CD14-positive monocyte (primary cell): ENCODE measurements at regions not wholly inside any gene's neighbourhood (a gene's known extent, or its start where the extent isn't known, plus 50 kb on each side); places are given as distances from the start of the nearest gene placed in this dataset.

Experiments used
- DNase-seq, 3 donors: peaks; one replicate each; pipeline ENCODE4 v3.0.0-alpha.2; 2011 to 2022
- H2AFZ ChIP-seq: 2 replicates; pipeline ENCODE4 v1.6.0; 2012; ENCODE audit warnings: mild to moderate bottlenecking, low read depth, low read length, inconsistent platforms; ENCODE audit not compliant: insufficient read depth, poor library complexity, severe bottlenecking
- H3K27ac ChIP-seq, 2 donors: 1 replicate in 1 of 2; 2 replicates in 1 of 2; pipeline ENCODE4 v1.5.1; 2012 to 2013; ENCODE audit warnings: low read length in 2 of 2, control low read depth in 1 of 2, inconsistent platforms in 1 of 2, low read depth in 1 of 2, mild to moderate bottlenecking in 1 of 2
- H3K27me3 ChIP-seq, 2 donors: one replicate each; pipeline versions ENCODE4 v1.6.0 to v1.6.1; 2011 to 2013; ENCODE audit warnings: low read length in 2 of 2; ENCODE audit not compliant: control insufficient read depth in 2 of 2, insufficient read depth in 2 of 2
- H3K36me3 ChIP-seq, 2 donors: replicated peaks in 1 of 2; 1 replicate in 1 of 2; 2 replicates in 1 of 2; pipeline versions ENCODE4 v1.5.1 to v1.6.1; 2012 to 2013; ENCODE audit warnings: low read length in 2 of 2, control low read depth in 1 of 2, inconsistent platforms in 1 of 2, mild to moderate bottlenecking in 1 of 2; ENCODE audit not compliant: insufficient read depth in 2 of 2, control insufficient read depth in 1 of 2
- H3K4me1 ChIP-seq, 2 donors: 1 replicate in 1 of 2; 2 replicates in 1 of 2; pipeline versions ENCODE4 v1.5.1 to v1.6.1; 2012 to 2013; ENCODE audit warnings: low read length in 2 of 2, control low read depth in 1 of 2, inconsistent platforms in 1 of 2, mild to moderate bottlenecking in 1 of 2, moderate library complexity in 1 of 2; ENCODE audit not compliant: insufficient read depth in 2 of 2, control insufficient read depth in 1 of 2
- H3K4me2 ChIP-seq: replicated peaks from 2 replicates; pipeline ENCODE3; 2012; ENCODE audit warnings: low read length, moderate library complexity, mild to moderate bottlenecking; ENCODE audit not compliant: poor library complexity, severe bottlenecking; ENCODE audit errors: extremely low read depth
- H3K4me3 ChIP-seq, 3 experiments: fragments of 200-600 bp in 1 of 3; sonication (generic) in 1 of 3; replicated peaks in 1 of 3; 1 replicate in 2 of 3; 2 replicates in 1 of 3; pipeline ENCODE4 v1.5.1; 2011 to 2013; ENCODE audit warnings: low read length in 3 of 3, mild to moderate bottlenecking in 3 of 3, control low read depth in 2 of 3, low read depth in 2 of 3, inconsistent platforms in 1 of 3, moderate library complexity in 1 of 3
- H3K79me2 ChIP-seq: 2 replicates; pipeline ENCODE4 v1.6.0; 2012; ENCODE audit warnings: mild to moderate bottlenecking, control low read depth, inconsistent platforms, low read length, moderate library complexity; ENCODE audit not compliant: insufficient read depth
- H3K9ac ChIP-seq: 2 replicates; pipeline ENCODE4 v1.6.0; 2017; ENCODE audit warnings: low read length, mild to moderate bottlenecking; ENCODE audit not compliant: insufficient read depth, poor library complexity, severe bottlenecking
- H3K9me3 ChIP-seq, 2 donors: replicated peaks in 1 of 2; 1 replicate in 1 of 2; 2 replicates in 1 of 2; pipeline versions ENCODE4 v1.5.1 to v1.6.1; 2012 to 2013; ENCODE audit warnings: low read length in 2 of 2, control low read depth in 1 of 2; ENCODE audit not compliant: control insufficient read depth in 1 of 2, insufficient read depth in 1 of 2
- H4K20me1 ChIP-seq: 2 replicates; pipeline ENCODE4 v1.6.0; 2012; ENCODE audit warnings: mild to moderate bottlenecking, low read length, control low read depth, moderate library complexity; ENCODE audit not compliant: insufficient read depth
- H3K27ac Mint-ChIP-seq, 7 donors: one replicate each; pipeline ENCODE4 v1.8.0; 2020; ENCODE audit warnings: mild to moderate bottlenecking in 7 of 7, mixed read lengths in 7 of 7, moderate library complexity in 6 of 7, inconsistent platforms in 2 of 7
- H3K27me3 Mint-ChIP-seq, 3 donors: one replicate each; pipeline ENCODE4 v1.8.0; 2021 to 2022; ENCODE audit warnings: low read depth in 3 of 3, mild to moderate bottlenecking in 3 of 3, mixed read lengths in 3 of 3, moderate library complexity in 3 of 3, inconsistent platforms in 1 of 3
- H3K36me3 Mint-ChIP-seq, 2 donors: one replicate each; pipeline ENCODE4 v1.8.0; 2020; ENCODE audit warnings: mixed read lengths in 2 of 2, inconsistent platforms in 1 of 2, mild to moderate bottlenecking in 1 of 2
- H3K4me1 Mint-ChIP-seq: one replicate; pipeline ENCODE4 v1.8.0; 2020; ENCODE audit warnings: mild to moderate bottlenecking, mixed read lengths
- H3K4me3 Mint-ChIP-seq, 2 donors: one replicate each; pipeline ENCODE4 v1.8.0; 2020; ENCODE audit warnings: mild to moderate bottlenecking in 2 of 2, mixed read lengths in 2 of 2, moderate library complexity in 1 of 2
- H3K9me3 Mint-ChIP-seq, 7 donors: one replicate each; pipeline ENCODE4 v1.8.0; 2020 to 2022; ENCODE audit warnings: mixed read lengths in 7 of 7, mild to moderate bottlenecking in 6 of 7, moderate library complexity in 6 of 7, inconsistent platforms in 2 of 7
- CTCF ChIP-seq: fragments of 200-600 bp; IDR thresholded peaks from one replicate; pipeline ENCODE4 v1.8.0; 2022; ENCODE audit warnings: antibody characterized with exemption, mild to moderate bottlenecking
- WGBS: methylation state at CpG from one replicate; pipeline ENCODE4 v1.1.5; 2013; ENCODE audit warnings: missing lambda C conversion rate; ENCODE audit not compliant: insufficient coverage; 5-methylcytosine and 5-hydroxymethylcytosine counted together
- intact Hi-C, 2 donors: fragments of 100-400 bp; cut with micrococcal nuclease; formaldehyde crosslinking; loops; one replicate each; pipeline versions ENCODE4 v1.15.0 to v1.15.1; 2023

- H4K20me1 ChIP-seq = no peaks in the 10 kb centered on the region
- no peaks in the 10 kb centered on the region for H3K4me1 Mint-ChIP-seq
- H2AFZ ChIP-seq = no peak overlapping the region
- DNase-seq = no peak
- H3K27me3 Mint-ChIP-seq = peaks cover 0 to 5% (median 0%) of the 10 kb centered on the region in 3 donors
- no peak overlapping the region for H3K4me3 ChIP-seq
- H3K79me2 ChIP-seq = no peaks in the 10 kb centered on the region
- H3K4me1 ChIP-seq = no peaks in the 10 kb centered on the region
- no peak overlapping the region for H3K4me2 ChIP-seq
- no peak overlapping the region for H3K4me3 Mint-ChIP-seq
- no peaks in the 10 kb centered on the region for H3K36me3 Mint-ChIP-seq
- H3K9ac ChIP-seq = no peak overlapping the region
- no peak overlapping the region for H3K27ac Mint-ChIP-seq
- H3K27me3 ChIP-seq = no peaks in the 10 kb centered on the region
- intact Hi-C loops = no loop called here
- no CpG with 5 or more reads among the region's 4 CpGs for WGBS
- TF ChIP-seq CTCF = no peak
- H3K27ac ChIP-seq = no peak overlapping the region
- H3K9me3 Mint-ChIP-seq = peaks cover 0 to 4% (median 2%) of the 10 kb centered on the region in 7 donors
- H3K36me3 ChIP-seq = no peaks in the 10 kb centered on the region
- no peaks in the 10 kb centered on the region for H3K9me3 ChIP-seq
These were observed 58.5 kb downstream of the TEX13C start for GRCh38 chrX:125378205-125378604.

- Histone ChIP-seq H3K9ac (no peak overlapping the region), H4K20me1 (no peaks in the 10 kb centered on the region), H3K9me3 (no peaks in the 10 kb centered on the region), H3K4me3 (no peak overlapping the region), H3K4me1 (no peaks in the 10 kb centered on the region), H3K27me3 (no peaks in the 10 kb centered on the region), H3K79me2 (no peaks in the 10 kb centered on the region), H3K27ac (no peak overlapping the region), H2AFZ (no peak overlapping the region), H3K4me2 (no peak overlapping the region), H3K36me3 (no peaks in the 10 kb centered on the region)
- no peak for TF ChIP-seq CTCF
- WGBS = no CpG with 5 or more reads among the region's 3 CpGs
- intact Hi-C loops = no loop called here
- Mint-ChIP-seq H3K4me3 (no peak overlapping the region), H3K9me3 (peaks cover 0 to 4% (median 2%) of the 10 kb centered on the region in 7 donors), H3K4me1 (no peaks in the 10 kb centered on the region), H3K27me3 (peaks cover 0 to 5% (median 0%) of the 10 kb centered on the region in 3 donors), H3K27ac (no peak overlapping the region), H3K36me3 (no peaks in the 10 kb centered on the region)
- DNase-seq = no peak
These were observed 59.1 kb downstream of the TEX13C start for GRCh38 chrX:125378770-125379169.
